NB4 (cell line): ENCODE measurements at regions not wholly inside any gene's neighbourhood (a gene's known extent, or its start where the extent isn't known, plus 50 kb on each side); places are given as distances from the start of the nearest gene placed in this dataset.

ENCODE experiments used
- MYC ChIP-seq: IDR thresholded peaks from 2 replicates; pipeline ENCODE4 v1.6.1; 2011; ENCODE audit warnings: low read depth, low read length
- TF ChIP-seq, protein P1 (sequence below): IDR thresholded peaks from one replicate; pipeline ENCODE4 v1.5.1; 2012; ENCODE audit warnings: low read depth, low read length

DNA sequence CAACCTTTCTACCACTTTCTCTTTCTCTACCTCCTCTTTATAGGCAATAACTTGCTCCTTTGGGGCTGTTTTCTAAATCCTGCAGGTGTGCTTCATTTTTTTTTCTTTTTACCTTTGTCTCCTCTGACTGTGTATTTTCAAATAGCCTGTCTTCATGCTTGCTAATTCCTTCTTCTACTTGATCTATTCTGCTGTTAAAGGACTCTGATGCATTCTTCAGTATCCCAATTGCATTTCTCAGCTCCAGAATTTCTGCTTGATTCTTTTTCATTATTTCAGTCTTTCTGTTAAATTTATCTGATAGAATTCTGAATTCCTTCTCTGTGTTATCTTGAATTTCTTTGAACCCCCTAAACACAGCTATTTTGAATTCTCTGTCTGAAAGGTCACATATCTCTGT, 67.7 kb upstream of the IL2 start:
- TF ChIP-seq MYC = no peak
- TF ChIP-seq, protein P1, sequence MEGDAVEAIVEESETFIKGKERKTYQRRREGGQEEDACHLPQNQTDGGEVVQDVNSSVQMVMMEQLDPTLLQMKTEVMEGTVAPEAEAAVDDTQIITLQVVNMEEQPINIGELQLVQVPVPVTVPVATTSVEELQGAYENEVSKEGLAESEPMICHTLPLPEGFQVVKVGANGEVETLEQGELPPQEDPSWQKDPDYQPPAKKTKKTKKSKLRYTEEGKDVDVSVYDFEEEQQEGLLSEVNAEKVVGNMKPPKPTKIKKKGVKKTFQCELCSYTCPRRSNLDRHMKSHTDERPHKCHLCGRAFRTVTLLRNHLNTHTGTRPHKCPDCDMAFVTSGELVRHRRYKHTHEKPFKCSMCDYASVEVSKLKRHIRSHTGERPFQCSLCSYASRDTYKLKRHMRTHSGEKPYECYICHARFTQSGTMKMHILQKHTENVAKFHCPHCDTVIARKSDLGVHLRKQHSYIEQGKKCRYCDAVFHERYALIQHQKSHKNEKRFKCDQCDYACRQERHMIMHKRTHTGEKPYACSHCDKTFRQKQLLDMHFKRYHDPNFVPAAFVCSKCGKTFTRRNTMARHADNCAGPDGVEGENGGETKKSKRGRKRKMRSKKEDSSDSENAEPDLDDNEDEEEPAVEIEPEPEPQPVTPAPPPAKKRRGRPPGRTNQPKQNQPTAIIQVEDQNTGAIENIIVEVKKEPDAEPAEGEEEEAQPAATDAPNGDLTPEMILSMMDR = no peak
